ENCODE measurements at regions not wholly inside any gene's neighbourhood (a gene's known extent, or its start where the extent isn't known, plus 50 kb on each side); places are given as distances from the start of the nearest gene placed in this dataset.

- H3K4me3 ChIP-seq, result no peak overlapping the region
- TF ChIP-seq, protein P1, sequence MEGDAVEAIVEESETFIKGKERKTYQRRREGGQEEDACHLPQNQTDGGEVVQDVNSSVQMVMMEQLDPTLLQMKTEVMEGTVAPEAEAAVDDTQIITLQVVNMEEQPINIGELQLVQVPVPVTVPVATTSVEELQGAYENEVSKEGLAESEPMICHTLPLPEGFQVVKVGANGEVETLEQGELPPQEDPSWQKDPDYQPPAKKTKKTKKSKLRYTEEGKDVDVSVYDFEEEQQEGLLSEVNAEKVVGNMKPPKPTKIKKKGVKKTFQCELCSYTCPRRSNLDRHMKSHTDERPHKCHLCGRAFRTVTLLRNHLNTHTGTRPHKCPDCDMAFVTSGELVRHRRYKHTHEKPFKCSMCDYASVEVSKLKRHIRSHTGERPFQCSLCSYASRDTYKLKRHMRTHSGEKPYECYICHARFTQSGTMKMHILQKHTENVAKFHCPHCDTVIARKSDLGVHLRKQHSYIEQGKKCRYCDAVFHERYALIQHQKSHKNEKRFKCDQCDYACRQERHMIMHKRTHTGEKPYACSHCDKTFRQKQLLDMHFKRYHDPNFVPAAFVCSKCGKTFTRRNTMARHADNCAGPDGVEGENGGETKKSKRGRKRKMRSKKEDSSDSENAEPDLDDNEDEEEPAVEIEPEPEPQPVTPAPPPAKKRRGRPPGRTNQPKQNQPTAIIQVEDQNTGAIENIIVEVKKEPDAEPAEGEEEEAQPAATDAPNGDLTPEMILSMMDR (IDR thresholded peaks at IDR 0.05), result no peak
- no peak for TF ChIP-seq POLR2A (IDR thresholded peaks at IDR 0.05)
- no peaks in the 10 kb centered on the region for H3K27me3 ChIP-seq
- no peaks in the 10 kb centered on the region for H3K36me3 ChIP-seq
- H3K4me1 ChIP-seq, result no peaks in the 10 kb centered on the region
- no peaks in the 10 kb centered on the region for H3K9me3 ChIP-seq
- DNase-seq, result no peak
- H3K27ac ChIP-seq, result no peak overlapping the region
Observed at GRCh38 chr2:83014462-83014861, 1444.6 kb downstream of the SUCLG1 start.

DNA sequence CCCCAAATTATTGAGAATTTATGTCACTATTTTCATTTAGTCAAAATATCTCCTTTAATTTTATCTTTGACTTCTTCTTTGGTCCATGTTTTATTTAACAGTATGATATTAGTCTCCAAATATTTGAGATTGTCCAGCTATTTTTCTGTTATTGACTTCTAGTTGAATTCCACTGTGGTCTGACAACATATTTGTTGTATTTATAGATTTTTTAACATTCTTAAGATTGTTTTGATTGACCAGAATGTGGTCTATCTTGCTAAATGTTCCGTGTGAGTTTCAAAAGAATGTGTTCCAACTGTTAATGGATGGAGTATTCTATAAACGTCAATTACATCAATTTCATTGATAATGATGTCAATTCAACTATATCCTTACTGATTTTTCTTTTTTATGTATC lies 1452.1 kb downstream of the SUCLG1 start:
- TF ChIP-seq POLR2A (IDR thresholded peaks at IDR 0.05), result no peak
- TF ChIP-seq, protein P1 (IDR thresholded peaks at IDR 0.05), result no peak
- Histone ChIP-seq H3K4me3 (no peak overlapping the region), H3K9me3 (no peaks in the 10 kb centered on the region), H3K27me3 (no peaks in the 10 kb centered on the region), H3K27ac (no peak overlapping the region), H3K36me3 (no peaks in the 10 kb centered on the region), H3K4me1 (no peaks in the 10 kb centered on the region)
- no peak for DNase-seq

DNA sequence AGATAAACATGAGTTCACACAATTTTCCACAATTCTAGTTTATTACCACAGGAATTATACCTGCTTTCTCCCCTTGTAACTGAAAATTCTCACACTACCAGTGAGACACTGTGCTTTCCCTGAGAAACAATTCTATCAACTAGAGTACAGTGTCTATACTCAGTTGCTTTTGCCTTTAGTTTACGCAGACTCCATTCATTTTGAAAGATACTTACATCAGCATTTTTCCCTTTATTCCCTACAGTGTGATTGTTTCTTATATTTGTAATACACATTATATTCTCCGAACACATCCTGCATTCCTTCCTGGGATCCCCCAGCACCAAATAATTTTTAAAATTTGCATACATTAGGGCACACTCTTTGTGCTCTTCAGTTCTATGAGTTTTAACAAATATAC lies 1455.5 kb downstream of the SUCLG1 start:
- Histone ChIP-seq H3K27me3 (no peaks in the 10 kb centered on the region), H3K36me3 (no peaks in the 10 kb centered on the region), H3K27ac (no peak overlapping the region), H3K4me1 (no peaks in the 10 kb centered on the region), H3K4me3 (no peak overlapping the region), H3K9me3 (no peaks in the 10 kb centered on the region)
- DNase-seq, result no peak
- TF ChIP-seq, protein P1 (IDR thresholded peaks at IDR 0.05), result no peak
- no peak for TF ChIP-seq POLR2A (IDR thresholded peaks at IDR 0.05)

- Histone ChIP-seq H3K9me3 (no peaks in the 10 kb centered on the region), H3K27ac (no peak overlapping the region), H3K36me3 (no peaks in the 10 kb centered on the region), H3K27me3 (no peaks in the 10 kb centered on the region), H3K4me1 (no peaks in the 10 kb centered on the region), H3K4me3 (no peak overlapping the region)
- TF ChIP-seq, protein P1 (IDR thresholded peaks at IDR 0.05), result no peak
- no peak for TF ChIP-seq POLR2A (IDR thresholded peaks at IDR 0.05)
- no peak for DNase-seq
Observed at GRCh38 chr2:83002706-83003105, 1456.4 kb downstream of the SUCLG1 start.

GRCh38 chr2:82998781-82999180 lies 1460.3 kb downstream of the SUCLG1 start:
- no peaks in the 10 kb centered on the region for H3K36me3 ChIP-seq
- H3K9me3 ChIP-seq, result no peaks in the 10 kb centered on the region
- no peak for DNase-seq
- H3K4me1 ChIP-seq, result no peaks in the 10 kb centered on the region
- no peak for TF ChIP-seq POLR2A (IDR thresholded peaks at IDR 0.05)
- TF ChIP-seq, protein P1 (IDR thresholded peaks at IDR 0.05), result no peak
- H3K27me3 ChIP-seq, result no peaks in the 10 kb centered on the region
- no peak overlapping the region for H3K27ac ChIP-seq
- H3K4me3 ChIP-seq, result no peak overlapping the region

- DNase-seq, result no peak
- Histone ChIP-seq H3K4me1 (no peaks in the 10 kb centered on the region), H3K27ac (no peak overlapping the region), H3K36me3 (no peaks in the 10 kb centered on the region), H3K4me3 (no peak overlapping the region), H3K9me3 (no peaks in the 10 kb centered on the region), H3K27me3 (no peaks in the 10 kb centered on the region)
- TF ChIP-seq POLR2A (IDR thresholded peaks at IDR 0.05), result no peak
Observed at GRCh38 chr2:82996217-82996616, 1462.9 kb downstream of the SUCLG1 start.
